NCI-H2081 treated with DMSO at 0.1 percent for 48 hours (cell line): ENCODE measurements at regions not wholly inside any gene's neighbourhood (a gene's known extent, or its start where the extent isn't known, plus 50 kb on each side); places are given as distances from the start of the nearest gene placed in this dataset.
"Not testable (repeated sequence)": the region's sequence is repeated elsewhere in the genome, so short reads cannot be mapped to it uniquely, and the experiment has no call there.

ENCODE experiments used
- DNase-seq: peaks from one replicate; lab custom pipeline; 2025; lab: John Stamatoyannopoulos, UW

GRCh38 chr3:158882445-158882844 is 80.6 kb downstream of the MFSD1 start:
- DNase-seq, result no peak

GRCh38 chr3:158896729-158897128 is 94.9 kb downstream of the MFSD1 start:
- no peak for DNase-seq

GRCh38 chr3:158906749-158907148 is 104.9 kb downstream of the MFSD1 start:
- DNase-seq, result no peak

- no peak for DNase-seq
Observed at GRCh38 chr3:158908187-158908734, 106.4 kb downstream of the MFSD1 start.

- DNase-seq, result no peak
Observed at GRCh38 chr3:158909870-158910269, 108.0 kb downstream of the MFSD1 start.

- no peak for DNase-seq
Observed at GRCh38 chr3:158911586-158911985, 109.7 kb downstream of the MFSD1 start.

GRCh38 chr3:158912188-158912587 is 110.3 kb downstream of the MFSD1 start:
- DNase-seq, result no peak

- no peak for DNase-seq
Observed at GRCh38 chr3:158912621-158913020, 110.8 kb downstream of the MFSD1 start.

- no peak for DNase-seq
Observed at GRCh38 chr3:158916111-158916510, 114.3 kb downstream of the MFSD1 start.

- peak; percentile 18 for DNase-seq
Observed at GRCh38 chr3:158918008-158918407, 116.2 kb downstream of the MFSD1 start.

- DNase-seq, result no peak
Observed at GRCh38 chr3:158918451-158918850, 116.6 kb downstream of the MFSD1 start.

- DNase-seq, result no peak
Observed at GRCh38 chr3:158920371-158920770, 118.5 kb downstream of the MFSD1 start.

- DNase-seq, result peak; percentile 91
Observed at GRCh38 chr3:158925021-158925420, 123.2 kb downstream of the MFSD1 start.

GRCh38 chr3:158925828-158926494 is 124.1 kb downstream of the MFSD1 start:
- DNase-seq, result no peak

- DNase-seq, result no peak
Observed at GRCh38 chr3:158935846-158936245, 134.0 kb downstream of the MFSD1 start.

- no peak for DNase-seq
Observed at GRCh38 chr3:158936530-158937113, 134.8 kb downstream of the MFSD1 start.

- DNase-seq, result no peak
Observed at GRCh38 chr3:158950178-158950901, 148.5 kb downstream of the MFSD1 start.

GRCh38 chr3:158953131-158953530 is 151.3 kb downstream of the MFSD1 start:
- DNase-seq, result no peak

GRCh38 chr3:158954420-158954819 is 152.6 kb downstream of the MFSD1 start:
- no peak for DNase-seq

- not testable (repeated sequence) for DNase-seq
Observed at GRCh38 chr3:158957777-158958176, 155.9 kb downstream of the MFSD1 start.

GRCh38 chr3:158958873-158959272 is 157.0 kb downstream of the MFSD1 start:
- DNase-seq, result no peak

- no peak for DNase-seq
Observed at GRCh38 chr3:158961471-158961870, 159.6 kb downstream of the MFSD1 start.

GRCh38 chr3:158961911-158962310 is 160.1 kb downstream of the MFSD1 start:
- DNase-seq, result no peak
